T-helper 1 cell treated with Interleukin-12 subunit alpha and Interleukin-12 subunit beta and Interleukin-4 antibody, amounts not matched to agents 30 ng/mL and 1 ng/mL, for 36 hours (primary cell): ENCODE measurements at regions not wholly inside any gene's neighbourhood (a gene's known extent, or its start where the extent isn't known, plus 50 kb on each side); places are given as distances from the start of the nearest gene placed in this dataset.

ENCODE experiments used
- intact Hi-C: fragments of 100-400 bp; cut with micrococcal nuclease; formaldehyde crosslinking; loops from one replicate; pipeline ENCODE4 v1.15.1; 2024

- intact Hi-C loops, result no loop called here
Measured at GRCh38 chr1:218494449-218494852, 149.3 kb downstream of the TGFB2 start.

GRCh38 chr1:218495931-218496330 is 150.8 kb downstream of the TGFB2 start:
- intact Hi-C loops, result no loop called here

GRCh38 chr1:218496561-218496960 is 151.4 kb downstream of the TGFB2 start:
- intact Hi-C loops, result no loop called here

GRCh38 chr1:218498056-218498938 is 153.2 kb downstream of the TGFB2 start:
- intact Hi-C loops, result no loop called here

GRCh38 chr1:218499011-218499691 is 154.0 kb downstream of the TGFB2 start:
- intact Hi-C loops, result no loop called here

- intact Hi-C loops, result no loop called here
Measured at GRCh38 chr1:218499911-218500310, 154.8 kb downstream of the TGFB2 start.

- intact Hi-C loops, result no loop called here
Measured at GRCh38 chr1:218501161-218501560, 156.0 kb downstream of the TGFB2 start.

- intact Hi-C loops, result no loop called here
Measured at GRCh38 chr1:218502383-218502782, 157.2 kb downstream of the TGFB2 start.

GRCh38 chr1:218503102-218503501 is 158.0 kb downstream of the TGFB2 start:
- intact Hi-C loops, result no loop called here

- intact Hi-C loops, result no loop called here
Measured at GRCh38 chr1:218507355-218508002, 162.3 kb downstream of the TGFB2 start.

GRCh38 chr1:218510153-218510772 is 165.1 kb downstream of the TGFB2 start:
- intact Hi-C loops, result no loop called here

GRCh38 chr1:218513328-218513727 is 168.2 kb downstream of the TGFB2 start:
- intact Hi-C loops, result no loop called here

GRCh38 chr1:218514689-218515088 is 169.6 kb downstream of the TGFB2 start:
- intact Hi-C loops, result no loop called here

GRCh38 chr1:218516526-218516925 is 171.4 kb downstream of the TGFB2 start:
- intact Hi-C loops, result no loop called here

- intact Hi-C loops, result no loop called here
Measured at GRCh38 chr1:218517459-218517858, 172.3 kb downstream of the TGFB2 start.

GRCh38 chr1:218518216-218518740 is 173.1 kb downstream of the TGFB2 start:
- intact Hi-C loops, result no loop called here

- intact Hi-C loops, result loop anchor here (1.0 to 5.0 kb wide), 3 partner anchors 181 to 263 kb away; no protein-coding TSS in a partner anchor
Measured at GRCh38 chr1:218520646-218521045, 175.5 kb downstream of the TGFB2 start.

GRCh38 chr1:218521414-218522169 is 176.5 kb downstream of the TGFB2 start:
- intact Hi-C loops, result loop anchor here (1.0 to 5.0 kb wide), 3 partner anchors 182 to 264 kb away; no protein-coding TSS in a partner anchor

- intact Hi-C loops, result loop anchor here (5.0 kb wide), 1 partner anchor 267 kb away; no protein-coding TSS in a partner anchor
Measured at GRCh38 chr1:218524526-218524925, 179.4 kb downstream of the TGFB2 start.

- intact Hi-C loops, result no loop called here
Measured at GRCh38 chr1:218525031-218525430, 179.9 kb downstream of the TGFB2 start.
